Adrenal gland (tissue), 5 donors: ENCODE measurements at regions not wholly inside any gene's neighbourhood (a gene's known extent, or its start where the extent isn't known, plus 50 kb on each side); places are given as distances from the start of the nearest gene placed in this dataset.

ENCODE experiments used
- CTCF ChIP-seq, 6 experiments: fragments of 450-650 bp in 4 of 6; fragments of 200-600 bp in 2 of 6; sonication (generic) in 1 of 6; IDR thresholded peaks; 1 replicate in 5 of 6; 2 replicates in 1 of 6; pipeline versions ENCODE4 v1.5.1 to v1.8.0; 2016 to 2021; ENCODE audit warnings: antibody characterized with exemption in 6 of 6, mild to moderate bottlenecking in 2 of 6, moderate library complexity in 1 of 6
- POLR2A ChIP-seq, 2 donors: fragments of 450-650 bp; IDR thresholded peaks; one replicate each; pipeline ENCODE4 v1.6.1; 2017; ENCODE audit warnings: antibody characterized with exemption in 2 of 2, mild to moderate bottlenecking in 2 of 2, moderate library complexity in 1 of 2
- donor health status: DM: no; HTN: no; CAD: no.

- no peak for TF ChIP-seq CTCF (IDR thresholded peaks at IDR 0.05)
- no peak for TF ChIP-seq POLR2A (IDR thresholded peaks at IDR 0.05)
These were observed 116.0 kb upstream of the RANBP3L start for GRCh38 chr5:36417668-36418067.
